HK-2 (cell line): ENCODE measurements at regions not wholly inside any gene's neighbourhood (a gene's known extent, or its start where the extent isn't known, plus 50 kb on each side); places are given as distances from the start of the nearest gene placed in this dataset.
"Not testable (repeated sequence)": the region's sequence is repeated elsewhere in the genome, so short reads cannot be mapped to it uniquely, and the experiment has no call there.

Source experiments
- DNase-seq: peaks from one replicate; pipeline ENCODE4 v3.0.0-alpha.2; 2018; ENCODE audit not compliant: unreplicated experiment

DNA sequence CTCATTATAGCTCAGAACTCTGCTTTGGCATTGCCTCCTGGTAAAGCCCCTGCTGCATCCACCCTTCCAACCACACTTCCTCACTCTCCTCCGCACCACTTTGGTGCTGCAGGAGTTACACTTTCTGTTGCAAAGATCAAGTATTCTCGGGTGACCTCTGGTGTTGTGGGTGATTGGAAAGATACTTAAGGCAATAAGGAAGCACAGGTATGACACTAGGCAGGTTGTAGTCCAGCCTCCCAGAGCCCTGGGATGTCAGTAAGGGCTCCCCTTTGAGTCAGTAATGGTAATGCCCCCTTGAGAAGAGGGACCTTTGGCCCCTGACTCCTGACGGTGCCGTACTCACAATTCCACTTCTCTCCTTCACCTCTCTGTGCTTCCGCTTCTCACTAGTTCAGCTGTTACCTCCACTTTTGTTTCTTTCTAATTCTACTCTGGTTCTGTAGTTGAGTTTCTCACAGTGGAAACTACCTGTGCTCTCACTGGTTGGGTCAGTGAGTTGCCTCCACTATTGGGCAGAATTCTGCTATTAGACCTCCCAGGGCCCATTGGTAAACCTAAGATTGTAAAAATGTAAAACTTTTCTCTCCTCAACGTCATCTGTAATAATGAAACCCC is 350.0 kb downstream of the GOLGA6L6 start:
- not testable (repeated sequence) for DNase-seq

DNA sequence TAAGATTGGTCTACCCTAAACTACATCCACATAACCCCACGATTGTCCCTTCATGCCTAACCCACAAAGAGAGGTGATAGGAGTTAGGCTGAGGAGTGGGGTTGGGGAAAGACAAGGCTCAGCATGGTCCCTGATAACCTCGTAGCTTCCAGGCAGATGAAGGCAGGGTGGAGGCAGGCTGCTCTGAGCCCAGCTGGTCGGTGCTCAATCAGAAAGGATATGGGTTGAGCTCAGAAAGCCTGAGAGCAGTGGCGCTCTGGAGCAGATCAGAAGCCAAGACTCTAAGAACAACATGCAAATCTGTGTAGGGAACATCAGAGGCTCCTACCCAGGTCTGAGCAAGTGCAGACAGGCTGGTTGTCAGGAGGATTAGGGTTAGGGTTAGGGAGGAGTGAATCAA is 353.0 kb downstream of the GOLGA6L6 start:
- not testable (repeated sequence) for DNase-seq

DNA sequence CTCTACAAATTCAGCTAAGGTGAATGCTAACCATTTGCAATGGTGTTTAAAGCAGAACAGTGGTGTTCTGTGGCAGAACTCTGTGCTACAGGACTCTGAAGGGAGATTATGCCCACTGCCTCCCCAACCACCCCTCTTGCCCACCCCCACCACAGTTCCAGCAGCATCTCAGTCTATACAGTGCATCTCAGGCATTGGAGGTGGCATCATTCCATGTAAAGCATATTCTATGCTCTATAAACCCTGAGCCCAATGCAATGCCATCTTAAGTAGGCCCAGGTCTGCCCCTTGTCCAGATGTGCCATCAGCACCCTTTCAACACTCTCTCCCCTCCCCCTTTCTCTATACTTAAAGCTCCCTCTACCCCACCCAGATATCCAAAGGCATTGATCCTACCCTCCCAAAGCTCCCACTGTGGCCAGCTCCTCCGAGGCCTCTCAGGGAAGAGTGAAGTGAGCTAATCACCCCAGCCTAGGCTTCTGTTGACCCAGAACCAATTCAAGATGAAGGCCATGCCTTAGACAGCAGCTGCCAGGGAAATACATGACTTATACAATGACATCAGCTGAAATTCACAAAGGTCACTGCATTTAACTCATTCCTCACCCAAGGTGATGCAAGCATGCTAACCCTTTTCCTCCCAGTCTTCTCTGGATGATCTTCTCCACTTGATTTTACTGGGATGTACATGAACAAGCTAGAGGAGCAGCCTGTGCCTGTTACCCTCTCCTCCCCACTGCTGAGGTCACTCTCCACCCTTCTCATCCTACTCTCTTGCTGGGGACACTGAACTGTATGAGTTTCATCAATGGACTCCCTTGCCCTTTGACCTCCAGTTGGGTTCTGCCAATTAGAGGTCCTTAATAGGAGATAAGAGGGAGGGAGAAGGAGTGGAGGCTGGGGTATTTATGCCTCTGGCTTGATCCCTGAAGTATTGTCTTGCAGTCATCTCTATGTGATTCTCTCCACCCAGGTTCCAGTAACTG is 353.9 kb downstream of the GOLGA6L6 start:
- not testable (repeated sequence) for DNase-seq

DNA sequence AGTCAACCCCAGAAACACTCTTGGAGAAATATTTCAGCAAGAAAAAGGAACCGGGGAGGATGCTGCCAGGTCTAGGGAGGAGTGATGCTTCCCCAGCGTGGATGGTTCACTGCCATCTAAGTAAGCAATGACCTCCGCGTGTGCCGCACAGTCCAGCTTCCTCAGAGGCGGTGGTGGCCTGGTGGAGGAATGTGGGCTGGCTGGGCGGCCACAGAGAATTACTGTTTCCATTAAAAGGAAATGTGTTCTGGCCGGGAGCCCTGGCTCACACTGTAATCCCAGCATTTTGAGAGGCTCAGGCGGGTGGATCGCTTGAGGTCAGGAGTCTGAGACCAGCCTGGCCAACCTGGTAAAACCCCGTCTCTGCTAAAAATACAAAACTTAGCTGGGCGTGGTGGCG is 356.7 kb downstream of the GOLGA6L6 start:
- DNase-seq = not testable (repeated sequence)

DNA sequence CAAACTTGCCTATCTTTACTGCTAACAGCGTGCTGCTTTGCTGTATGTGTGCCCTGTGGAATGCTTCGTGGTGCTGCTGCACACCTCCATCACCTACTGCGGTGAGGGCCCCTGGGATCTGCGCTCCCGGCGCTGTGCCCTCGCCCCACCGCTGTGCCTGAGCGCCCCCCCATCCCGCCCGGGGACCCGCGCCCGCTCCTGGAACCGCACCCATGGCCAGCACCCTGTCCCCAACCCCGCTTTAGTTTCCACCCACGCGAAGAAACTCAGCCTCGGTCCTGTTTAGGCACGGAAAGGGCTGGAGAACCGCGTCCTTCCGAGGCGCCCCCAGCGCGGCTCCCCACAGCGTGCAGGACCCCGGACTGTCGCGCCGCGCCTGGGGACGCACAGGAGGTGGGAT is 373.4 kb downstream of the GOLGA6L6 start:
- not testable (repeated sequence) for DNase-seq

DNA sequence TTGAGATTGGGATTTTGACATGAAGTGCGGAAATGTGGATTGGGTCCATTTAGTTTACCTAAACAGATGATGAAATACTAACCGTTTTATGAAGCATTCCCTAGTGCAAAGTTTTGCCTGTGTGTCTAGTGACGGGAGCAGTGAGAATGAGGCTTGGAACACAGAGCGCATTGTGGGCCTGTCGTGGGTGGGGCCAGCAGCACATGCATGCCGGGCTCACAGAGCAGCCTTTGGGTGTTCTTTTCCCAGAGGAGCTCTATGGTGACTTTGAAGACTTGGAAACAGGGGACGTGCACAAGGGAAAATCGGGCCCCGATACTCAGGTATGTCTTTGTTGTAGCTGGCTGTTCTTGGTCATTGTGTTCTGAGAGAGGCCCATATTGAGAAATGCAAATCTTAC is 388.1 kb downstream of the GOLGA6L6 start:
- DNase-seq = not testable (repeated sequence)

DNA sequence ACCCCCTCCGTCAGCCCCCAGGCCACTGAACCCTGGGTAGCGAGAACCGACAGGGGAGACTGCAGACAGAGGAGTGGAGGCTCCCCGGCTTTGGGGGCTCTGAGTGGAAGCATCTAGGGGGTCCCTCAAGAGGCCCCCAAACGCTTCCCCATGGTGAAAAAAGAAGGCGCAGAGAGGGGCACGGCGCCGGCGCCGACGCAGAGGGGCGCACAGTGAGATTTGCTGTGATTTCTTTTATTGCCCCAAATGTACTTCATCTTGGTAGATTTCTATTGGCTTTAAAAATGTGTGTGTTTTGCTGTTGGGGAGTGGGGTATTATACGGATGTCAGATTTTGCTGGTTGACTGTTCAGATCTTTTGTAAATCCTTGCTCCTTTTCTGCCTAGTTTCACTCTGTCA is 392.9 kb downstream of the GOLGA6L6 start:
- not testable (repeated sequence) for DNase-seq

DNA sequence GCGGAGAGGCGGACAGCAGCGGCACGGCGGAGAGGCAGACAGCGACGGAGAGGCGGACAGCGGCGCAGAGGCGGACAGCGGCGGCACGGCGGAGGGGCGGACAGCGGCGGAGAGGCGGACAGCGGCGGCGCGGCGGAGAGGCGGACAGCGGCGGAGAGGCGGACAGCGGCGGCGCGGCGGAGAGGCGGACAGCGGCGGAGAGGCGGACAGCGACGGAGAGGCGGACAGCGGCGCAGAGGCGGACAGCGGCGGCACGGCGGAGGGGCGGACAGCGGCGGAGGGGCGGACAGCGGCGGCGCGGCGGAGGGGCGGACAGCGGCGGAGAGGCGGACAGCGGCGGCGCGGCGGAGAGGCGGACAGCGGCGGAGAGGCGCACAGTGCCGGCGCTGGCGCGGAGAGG is 393.6 kb downstream of the GOLGA6L6 start:
- not testable (repeated sequence) for DNase-seq

DNA sequence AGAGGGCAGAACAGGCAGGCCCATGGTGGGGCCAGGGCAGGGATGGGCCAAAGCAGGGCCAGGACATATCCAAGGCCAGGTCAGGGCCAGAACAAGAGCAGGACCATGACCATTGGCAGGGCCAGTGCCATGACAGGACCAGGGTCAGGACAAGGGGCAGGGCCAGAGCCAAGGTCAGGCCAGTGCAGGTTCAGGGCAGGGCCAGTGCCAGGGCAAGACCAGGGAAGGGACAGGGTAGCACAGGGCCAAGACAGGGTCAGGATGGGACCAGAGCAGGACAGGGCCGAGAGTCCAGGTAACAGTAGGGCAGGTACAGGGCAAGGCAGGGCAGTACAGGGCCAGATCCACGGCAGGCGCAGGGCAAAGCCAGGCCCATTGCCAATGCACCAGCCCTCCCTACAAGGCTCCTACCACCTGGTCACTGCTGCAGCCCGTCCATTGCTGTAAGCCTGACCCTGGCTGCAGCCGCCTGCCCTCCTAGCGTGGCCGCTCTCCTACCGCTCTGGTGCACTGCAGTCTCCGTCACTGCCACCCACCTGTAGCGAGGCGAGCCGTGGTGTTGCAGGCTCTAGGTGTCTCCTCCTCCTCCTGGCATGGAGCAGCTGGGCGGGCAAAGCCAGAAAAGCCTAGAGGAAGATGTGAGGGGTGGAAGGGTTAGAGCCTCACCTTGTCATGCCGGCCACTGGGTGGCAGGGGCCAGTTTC is 397.1 kb downstream of the GOLGA6L6 start:
- DNase-seq = not testable (repeated sequence)

DNA sequence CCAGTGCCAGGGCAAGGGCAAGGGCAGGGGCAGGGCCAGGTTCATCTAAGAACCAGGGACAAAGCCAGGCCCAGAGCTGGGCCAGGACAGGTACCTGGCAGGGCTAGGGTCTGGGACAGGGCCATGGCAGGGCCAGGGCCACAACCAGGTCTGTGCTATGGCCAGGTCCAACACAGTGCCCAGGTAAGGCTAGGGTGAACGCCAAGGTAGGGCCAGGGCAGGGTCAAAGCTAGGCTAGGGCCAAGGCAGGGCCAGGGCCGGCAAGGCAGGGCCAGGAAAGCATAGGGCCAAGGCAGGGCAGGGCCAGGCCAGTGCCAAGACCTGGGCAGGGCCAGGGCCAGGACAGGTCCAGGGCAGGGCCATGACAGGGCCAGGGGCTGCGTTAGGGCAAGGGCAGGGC is 398.7 kb downstream of the GOLGA6L6 start:
- not testable (repeated sequence) for DNase-seq

DNA sequence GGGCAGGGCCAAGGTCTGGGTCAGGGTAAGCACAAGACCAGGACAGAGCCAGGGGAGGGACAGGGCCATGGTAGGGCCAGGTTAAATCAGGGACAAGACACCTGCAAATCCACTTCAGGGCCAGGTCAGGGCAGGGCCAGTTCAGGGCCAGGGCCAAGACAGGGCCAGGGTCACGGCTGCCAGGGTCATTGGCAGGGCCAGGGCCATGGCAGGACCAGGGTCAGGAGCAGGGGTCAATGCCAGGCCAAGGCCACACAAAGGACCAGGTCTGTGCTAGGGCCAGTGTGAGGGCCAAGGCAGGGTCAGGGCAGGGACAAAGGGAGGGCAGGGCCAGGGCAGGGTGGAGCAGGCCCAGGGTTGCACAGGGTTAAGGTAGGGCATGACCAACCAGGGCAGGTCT is 399.2 kb downstream of the GOLGA6L6 start:
- DNase-seq = not testable (repeated sequence)

DNA sequence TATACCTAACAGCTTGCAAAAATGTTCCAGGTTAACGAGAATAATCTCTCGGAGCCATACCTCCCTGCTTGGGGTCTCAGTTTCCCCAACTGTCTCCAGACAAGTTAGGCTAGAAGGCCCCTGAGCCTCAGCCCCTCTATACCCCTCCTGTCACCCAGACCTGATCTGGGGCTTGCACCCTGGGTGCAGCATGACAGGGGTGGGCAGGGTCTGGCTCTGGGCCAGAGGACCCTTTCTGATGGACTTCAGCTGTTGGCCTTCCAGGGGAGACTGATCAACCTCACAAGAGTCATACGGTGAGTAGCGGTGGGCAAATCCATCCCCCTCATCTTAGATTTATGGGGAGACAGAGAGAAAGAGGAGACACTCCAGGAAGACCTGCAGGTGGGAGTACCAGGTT is 416.9 kb downstream of the GOLGA6L6 start:
- not testable (repeated sequence) for DNase-seq

DNA sequence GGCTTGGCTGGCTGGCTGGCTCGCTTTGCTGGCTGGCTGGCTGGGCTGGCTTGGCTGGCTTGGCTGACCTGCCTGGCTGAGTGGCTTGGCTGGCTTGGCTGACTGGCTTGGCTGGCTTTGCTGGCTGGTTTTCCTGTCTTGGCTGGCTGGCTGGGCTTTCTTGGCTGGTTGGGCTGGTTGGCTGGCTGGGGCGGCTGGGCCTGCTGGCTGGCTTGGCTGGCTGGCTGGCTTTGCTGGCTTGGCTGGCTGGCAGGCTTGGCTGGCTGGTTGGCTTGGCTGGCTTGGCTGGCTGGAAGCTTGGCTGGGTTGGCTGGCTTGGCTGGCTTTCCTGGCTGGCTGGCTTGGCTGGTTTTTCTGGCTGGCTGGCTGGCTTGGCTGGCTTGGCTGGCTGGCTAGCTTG is 435.6 kb downstream of the GOLGA6L6 start:
- no peak for DNase-seq

DNA sequence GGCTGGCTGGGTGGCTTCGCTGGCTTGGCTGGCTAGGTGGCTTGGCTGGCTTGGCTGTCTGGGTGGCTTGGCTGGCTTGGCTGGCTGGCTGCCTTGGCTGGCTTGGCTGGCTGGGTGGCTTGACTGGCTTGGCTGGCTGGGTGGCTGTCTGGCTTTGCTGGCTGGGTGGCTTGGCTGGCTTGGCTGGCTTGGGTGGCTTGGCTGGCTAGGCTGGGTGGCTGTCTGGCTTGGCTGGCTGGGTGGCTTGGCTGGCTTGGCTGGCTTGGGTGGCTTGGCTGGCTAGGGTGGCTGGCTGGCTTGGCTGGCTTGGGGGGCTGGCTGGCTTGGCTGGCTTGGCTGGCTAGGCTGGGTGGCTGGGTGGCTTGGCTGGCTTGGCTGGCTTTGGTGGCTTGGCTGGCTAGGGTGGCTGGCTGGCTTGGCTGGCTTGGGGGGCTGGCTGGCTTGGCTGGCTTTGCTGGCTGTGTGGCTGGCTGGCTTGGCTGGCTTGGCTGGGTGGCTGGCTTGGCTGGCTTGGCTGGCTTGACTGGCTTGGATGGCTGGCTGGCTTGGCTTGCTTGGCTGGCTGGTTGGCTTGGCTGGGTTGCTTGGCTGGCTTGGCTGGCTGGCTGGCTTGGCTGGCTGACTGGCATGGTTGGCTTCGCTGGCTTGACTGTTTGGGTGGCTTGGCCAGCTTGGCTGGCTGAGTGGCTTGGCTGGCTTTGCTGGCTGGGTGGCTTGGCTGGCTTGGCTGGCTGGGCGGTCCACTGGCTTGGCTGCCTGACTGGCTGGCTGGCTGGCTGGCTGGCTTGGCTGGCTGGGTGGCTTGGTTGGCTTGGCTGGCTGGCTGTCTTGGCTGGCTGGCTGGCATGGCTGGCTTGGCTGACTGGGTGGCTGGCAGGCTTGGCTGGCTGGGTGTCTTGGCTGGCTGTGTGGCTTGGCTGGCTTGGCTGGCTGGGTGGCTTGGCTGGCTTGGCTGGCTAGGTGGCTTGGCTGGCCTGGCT is 436.3 kb downstream of the GOLGA6L6 start:
- DNase-seq = not testable (repeated sequence)

DNA sequence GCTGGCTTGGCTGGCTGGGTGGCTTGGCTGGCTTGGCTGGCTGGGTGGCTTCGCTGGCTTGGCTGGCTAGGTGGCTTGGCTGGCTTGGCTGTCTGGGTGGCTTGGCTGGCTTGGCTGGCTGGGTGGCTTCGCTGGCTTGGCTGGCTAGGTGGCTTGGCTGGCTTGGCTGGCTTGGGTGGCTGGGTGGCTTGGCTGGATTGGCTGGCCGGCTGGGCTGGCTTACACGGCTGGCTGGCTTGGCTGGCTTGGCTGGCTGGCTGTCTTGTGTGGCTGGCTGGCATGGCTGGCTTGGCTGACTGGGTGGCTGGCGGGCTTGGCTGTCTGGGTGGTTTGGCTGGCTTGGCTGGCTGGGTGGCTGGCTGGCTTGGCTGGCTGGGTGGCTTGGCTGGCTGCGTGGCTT is 437.0 kb downstream of the GOLGA6L6 start:
- not testable (repeated sequence) for DNase-seq

DNA sequence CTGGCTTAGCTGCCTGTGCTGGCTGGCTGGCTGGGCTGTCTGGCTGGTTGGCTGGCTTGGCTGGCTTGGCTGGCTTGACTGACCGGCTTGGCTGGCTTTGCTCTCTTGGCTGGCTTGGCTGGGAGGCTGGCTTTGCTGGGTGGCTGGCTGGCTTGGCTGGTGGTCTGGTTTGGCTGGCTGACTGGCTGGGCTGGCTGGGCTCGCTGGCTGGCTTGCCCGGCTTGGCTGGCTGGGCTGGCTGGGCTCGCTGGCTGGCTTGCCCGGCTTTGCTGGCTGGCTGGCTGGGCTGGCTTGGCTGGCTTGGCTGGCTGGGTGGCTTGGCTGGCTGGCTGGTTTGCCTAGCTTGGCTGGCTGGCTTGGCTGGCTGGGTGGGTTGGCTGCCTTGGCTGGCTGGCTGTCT is 438.7 kb downstream of the GOLGA6L6 start:
- not testable (repeated sequence) for DNase-seq

DNA sequence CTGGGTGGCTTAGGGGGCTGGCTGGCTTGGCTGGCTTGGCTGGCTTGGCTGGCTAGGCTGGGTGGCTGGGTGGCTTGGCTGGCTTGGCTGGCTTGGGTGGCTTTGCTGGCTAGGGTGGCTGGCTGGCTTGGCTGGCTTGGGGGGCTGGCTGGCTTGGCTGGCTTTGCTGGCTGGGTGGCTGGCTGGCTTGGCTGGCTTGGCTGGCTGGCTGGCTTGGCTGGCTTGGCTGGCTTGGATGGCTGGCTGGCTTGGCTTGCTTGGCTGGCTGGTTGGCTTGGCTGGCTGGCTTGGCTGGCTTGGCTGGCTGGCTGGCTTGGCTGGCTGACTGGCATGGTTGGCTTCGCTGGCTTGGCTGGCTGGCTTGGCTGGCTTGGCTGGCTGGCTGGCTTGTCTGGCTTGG is 439.4 kb downstream of the GOLGA6L6 start:
- DNase-seq = not testable (repeated sequence)

DNA sequence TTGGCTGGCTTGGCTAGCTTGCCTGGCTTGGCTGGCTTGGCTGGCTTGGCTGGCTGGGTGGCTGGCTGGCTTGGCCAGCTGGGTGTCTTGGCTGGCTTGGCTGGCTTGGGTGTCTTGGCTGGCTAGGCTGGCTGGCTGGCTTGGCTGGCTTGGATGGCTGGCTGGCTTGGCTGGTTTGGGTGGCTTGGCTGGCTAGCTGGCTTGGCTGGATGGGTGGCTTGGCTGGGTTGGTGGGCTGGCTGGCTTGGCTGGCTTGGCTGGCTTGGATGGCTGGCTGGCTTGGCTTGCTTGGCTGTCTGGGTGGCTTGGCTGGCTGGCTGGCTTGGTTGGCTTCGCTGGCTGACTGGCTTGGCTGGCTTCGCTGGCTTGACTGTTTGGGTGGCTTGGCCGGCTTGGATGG is 440.3 kb downstream of the GOLGA6L6 start:
- not testable (repeated sequence) for DNase-seq

DNA sequence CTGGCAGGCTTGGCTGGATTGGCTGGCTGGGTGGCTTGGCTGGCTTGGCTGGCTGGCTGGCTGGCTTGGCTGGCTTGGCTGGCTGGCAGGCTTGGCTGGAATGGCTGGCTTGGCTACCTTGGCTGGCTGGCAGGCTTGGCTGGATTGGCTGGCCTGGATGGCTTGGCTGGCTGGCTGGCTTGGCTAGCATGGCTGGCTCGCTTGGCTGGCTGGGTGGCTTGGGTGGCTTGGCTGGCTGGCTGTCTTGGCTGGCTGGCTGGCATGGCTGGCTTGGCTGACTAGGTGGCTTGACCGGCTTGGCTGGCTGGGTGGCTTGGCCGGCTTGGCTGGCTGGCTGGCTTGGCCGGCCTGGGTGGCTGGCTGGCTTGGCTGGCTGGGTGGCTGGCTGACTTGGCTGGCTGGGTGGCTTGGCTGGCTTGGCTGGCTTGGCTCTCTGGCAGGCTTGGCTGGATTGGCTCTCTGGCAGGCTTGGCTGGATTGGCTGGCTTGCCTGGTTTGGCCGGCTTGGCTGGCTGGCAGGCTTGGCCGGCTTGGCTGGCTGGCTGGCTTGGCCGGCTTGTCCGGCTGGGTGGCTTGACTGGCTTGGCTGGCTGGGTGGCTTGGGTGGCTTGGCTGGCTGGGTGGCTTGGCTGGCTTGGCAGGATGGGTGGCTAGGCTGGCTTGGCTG is 440.9 kb downstream of the GOLGA6L6 start:
- not testable (repeated sequence) for DNase-seq

DNA sequence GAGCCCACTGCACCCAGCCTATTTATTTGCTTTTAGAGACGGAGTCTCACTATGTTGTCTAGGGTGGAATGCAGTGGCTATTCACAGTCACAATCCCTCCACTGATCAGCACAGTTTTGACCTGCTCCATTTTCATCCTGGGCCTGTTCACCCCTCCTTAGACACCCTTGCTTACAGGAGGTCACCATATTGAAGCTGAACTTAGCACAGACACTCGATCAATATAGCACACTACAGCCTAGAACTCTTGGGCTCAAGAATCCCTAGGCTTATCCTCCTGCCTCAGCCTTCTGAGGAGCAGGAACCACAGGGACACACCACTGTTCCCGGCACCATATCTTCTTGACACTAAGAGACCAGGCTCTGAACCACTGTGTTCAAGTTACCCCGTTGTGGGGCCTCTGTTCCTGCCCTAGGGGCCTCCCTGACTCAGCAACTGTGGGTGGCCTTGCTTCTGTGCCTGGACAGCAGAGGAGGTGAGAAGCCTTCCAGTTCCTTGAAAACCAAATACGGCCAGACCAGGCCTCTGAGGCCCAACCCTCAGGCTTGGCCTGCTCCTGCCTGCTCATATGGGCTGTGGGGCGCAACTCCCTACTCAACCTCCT is 445.8 kb downstream of the GOLGA6L6 start:
- not testable (repeated sequence) for DNase-seq
